ENCODE measurements at regions not wholly inside any gene's neighbourhood (a gene's known extent, or its start where the extent isn't known, plus 50 kb on each side); places are given as distances from the start of the nearest gene placed in this dataset.
A peak's percentile ranks its signal among the peaks of the same experiment; 100 is the strongest.
"Not testable (repeated sequence)": the region's sequence is repeated elsewhere in the genome, so short reads cannot be mapped to it uniquely, and the experiment has no call there.

GRCh38 chr16:29267055-29267619 lies 139.4 kb downstream of the NPIPB11 start:
- H3K4me1 ChIP-seq; DNase-seq (ENCODE audit: low spot score in 2 of 2); H3K4me3 ChIP-seq; H3K9me3 ChIP-seq; H3K27me3 ChIP-seq; H3K36me3 ChIP-seq; intact Hi-C loops (cut with DNase I; ENCODE audit: low total_unique reads): not testable (repeated sequence)
- H3K27ac ChIP-seq: peak overlapping the region; percentile 46 to 81

- H3K36me3 ChIP-seq; H3K4me3 ChIP-seq; DNase-seq (ENCODE audit: low spot score in 2 of 2); H3K27me3 ChIP-seq; H3K4me1 ChIP-seq; intact Hi-C loops (cut with DNase I; ENCODE audit: low total_unique reads); H3K9me3 ChIP-seq: not testable (repeated sequence)
- peak overlapping the region; percentile 46 to 81 for H3K27ac ChIP-seq
Observed at GRCh38 chr16:29266612-29267011, 139.9 kb downstream of the NPIPB11 start.

- H3K9me3 ChIP-seq; H3K27me3 ChIP-seq; H3K36me3 ChIP-seq; H3K4me1 ChIP-seq; H3K4me3 ChIP-seq; intact Hi-C loops (cut with DNase I; ENCODE audit: low total_unique reads): not testable (repeated sequence)
- DNase-seq (ENCODE audit: low spot score in 2 of 2): peak; percentile 87 to 90
- H3K27ac ChIP-seq: peak overlapping the region; percentile 68 to 82
- peak; percentile 15 to 76 (median 34) for TF ChIP-seq POLR2AphosphoS5 (IDR thresholded peaks at IDR 0.05)
Observed at GRCh38 chr16:29265255-29265853, 141.2 kb downstream of the NPIPB11 start.

GRCh38 chr16:29264080-29264837 lies 142.3 kb downstream of the NPIPB11 start:
- H3K36me3 ChIP-seq; DNase-seq (ENCODE audit: low spot score in 2 of 2); H3K4me1 ChIP-seq; intact Hi-C loops (cut with DNase I; ENCODE audit: low total_unique reads); H3K4me3 ChIP-seq; H3K9me3 ChIP-seq; H3K27me3 ChIP-seq: not testable (repeated sequence)
- peak overlapping the region; percentile 68 to 82 for H3K27ac ChIP-seq

- intact Hi-C loops (cut with DNase I; ENCODE audit: low total_unique reads): not testable (repeated sequence)
Observed at GRCh38 chr16:29262725-29263124, 143.8 kb downstream of the NPIPB11 start.

GRCh38 chr16:29261427-29262248 lies 144.9 kb downstream of the NPIPB11 start:
- H3K4me1 ChIP-seq; DNase-seq (ENCODE audit: low spot score in 2 of 2); H3K36me3 ChIP-seq; H3K9me3 ChIP-seq; H3K27me3 ChIP-seq; intact Hi-C loops (cut with DNase I; ENCODE audit: low total_unique reads): not testable (repeated sequence)
- Histone ChIP-seq H3K4me3 (peak overlapping the region in 1 of 3 donors; percentile 37), H3K27ac (peak overlapping the region; percentile 70 to 86)
- TF ChIP-seq POLR2AphosphoS5 (IDR thresholded peaks at IDR 0.05): peak in 1 of 3 donors; percentile 48

More at GRCh38 chr16:29262725-29263124, 143.8 kb downstream of the NPIPB11 start:
- not testable (repeated sequence) for H3K36me3 ChIP-seq; DNase-seq (ENCODE audit: low spot score in 2 of 2); H3K9me3 ChIP-seq; H3K4me1 ChIP-seq; H3K4me3 ChIP-seq; H3K27me3 ChIP-seq
- peak overlapping the region; percentile 70 to 86 for H3K27ac ChIP-seq

- H3K27me3 ChIP-seq; DNase-seq (ENCODE audit: low spot score in 2 of 2); intact Hi-C loops (cut with DNase I; ENCODE audit: low total_unique reads); H3K9me3 ChIP-seq; H3K36me3 ChIP-seq; H3K4me3 ChIP-seq; H3K4me1 ChIP-seq: not testable (repeated sequence)
- peak overlapping the region; percentile 36 to 86 for H3K27ac ChIP-seq
Observed at GRCh38 chr16:29260683-29261426, 145.7 kb downstream of the NPIPB11 start.

- H3K4me3 ChIP-seq; H3K36me3 ChIP-seq; DNase-seq (ENCODE audit: low spot score in 2 of 2); H3K27me3 ChIP-seq; H3K9me3 ChIP-seq; intact Hi-C loops (cut with DNase I; ENCODE audit: low total_unique reads); H3K4me1 ChIP-seq: not testable (repeated sequence)
- H3K27ac ChIP-seq: peak overlapping the region; percentile 36 to 86
Observed at GRCh38 chr16:29259635-29260457, 146.7 kb downstream of the NPIPB11 start.

GRCh38 chr16:29258946-29259634 lies 147.4 kb downstream of the NPIPB11 start:
- DNase-seq (ENCODE audit: low spot score in 2 of 2); H3K27me3 ChIP-seq; H3K9me3 ChIP-seq; H3K36me3 ChIP-seq; H3K4me3 ChIP-seq; intact Hi-C loops (cut with DNase I; ENCODE audit: low total_unique reads); H3K4me1 ChIP-seq: not testable (repeated sequence)
- H3K27ac ChIP-seq: peak overlapping the region in 1 of 2 donors; percentile 86

- H3K27ac ChIP-seq; DNase-seq (ENCODE audit: low spot score in 2 of 2); intact Hi-C loops (cut with DNase I; ENCODE audit: low total_unique reads); H3K27me3 ChIP-seq; H3K4me3 ChIP-seq; H3K4me1 ChIP-seq; H3K9me3 ChIP-seq; H3K36me3 ChIP-seq: not testable (repeated sequence)
Observed at GRCh38 chr16:29257419-29258336, 148.8 kb downstream of the NPIPB11 start.

All from breast epithelium (tissue), 4 donors.